RWPE1 (cell line): ENCODE measurements at regions not wholly inside any gene's neighbourhood (a gene's known extent, or its start where the extent isn't known, plus 50 kb on each side); places are given as distances from the start of the nearest gene placed in this dataset.

Experiments used
- CTCF ChIA-PET: fragments of 350-600 bp; sonication (Branson Sonifier 250); formaldehyde crosslinking; extraction: SDS; loops from one replicate; lab custom pipeline; 2021; lab: Yijun Ruan, JAX
- POLR2A ChIA-PET: fragments of 400-600 bp; formaldehyde crosslinking; extraction: SDS; loops from one replicate; lab custom pipeline; 2020; ENCODE audit warnings: antibody characterized with exemption; ENCODE audit not compliant: low non-redundant PET; lab: Yijun Ruan, JAX
- DNase-seq: peaks from one replicate; pipeline ENCODE4 v3.0.0; 2012; ENCODE audit warnings: low spot score
- H3K27ac ChIP-seq: fragments of 450-650 bp; 2 replicates; pipeline ENCODE4 v1.5.1; 2017
- CTCF ChIP-seq: fragments of 450-650 bp; conservative IDR thresholded peaks from 2 replicates; pipeline ENCODE4 v1.5.1; 2017; ENCODE audit warnings: low read depth, mild to moderate bottlenecking

GRCh38 chr1:81660286-81660685 is 140.4 kb upstream of the ADGRL2 start:
- no peak for DNase-seq
- CTCF ChIA-PET, result no interaction called here
- no peak for TF ChIP-seq CTCF
- H3K27ac ChIP-seq, result no peak overlapping the region
- POLR2A ChIA-PET, result no interaction called here

- DNase-seq, result no peak
- CTCF ChIA-PET, result no interaction called here
- no peak for TF ChIP-seq CTCF
- POLR2A ChIA-PET, result no interaction called here
- H3K27ac ChIP-seq, result no peak overlapping the region
Measured at GRCh38 chr1:81654657-81655056, 146.1 kb upstream of the ADGRL2 start.

GRCh38 chr1:81654147-81654546 is 146.6 kb upstream of the ADGRL2 start:
- H3K27ac ChIP-seq, result no peak overlapping the region
- POLR2A ChIA-PET, result no interaction called here
- CTCF ChIA-PET, result no interaction called here
- DNase-seq, result no peak
- no peak for TF ChIP-seq CTCF

DNA sequence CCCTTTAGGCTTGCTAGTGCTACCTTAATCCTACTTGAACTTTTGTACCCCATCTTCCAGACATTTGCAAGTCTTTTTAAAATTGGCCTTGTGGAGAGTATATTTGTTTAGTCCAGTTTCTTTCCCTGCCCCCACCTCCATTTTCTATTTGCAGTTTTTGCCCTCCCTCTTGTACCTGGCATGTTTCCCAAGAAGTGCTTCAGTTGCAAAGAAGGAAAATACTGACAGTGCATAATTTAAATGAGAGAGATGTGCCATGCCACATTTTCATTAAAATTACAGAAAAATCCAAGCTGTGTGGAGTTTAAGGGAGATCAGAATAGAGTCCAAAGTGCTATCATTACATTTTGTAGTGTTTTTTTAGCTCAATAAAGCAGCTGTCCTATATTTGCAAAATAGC is 150.0 kb upstream of the ADGRL2 start:
- no peak overlapping the region for H3K27ac ChIP-seq
- no peak for DNase-seq
- POLR2A ChIA-PET, result no interaction called here
- TF ChIP-seq CTCF, result no peak
- CTCF ChIA-PET, result interaction anchor here (0.6 kb wide), 2 partner anchors 56 to 65 kb away, joined by 3 read pairs; no protein-coding TSS in a partner anchor

DNA sequence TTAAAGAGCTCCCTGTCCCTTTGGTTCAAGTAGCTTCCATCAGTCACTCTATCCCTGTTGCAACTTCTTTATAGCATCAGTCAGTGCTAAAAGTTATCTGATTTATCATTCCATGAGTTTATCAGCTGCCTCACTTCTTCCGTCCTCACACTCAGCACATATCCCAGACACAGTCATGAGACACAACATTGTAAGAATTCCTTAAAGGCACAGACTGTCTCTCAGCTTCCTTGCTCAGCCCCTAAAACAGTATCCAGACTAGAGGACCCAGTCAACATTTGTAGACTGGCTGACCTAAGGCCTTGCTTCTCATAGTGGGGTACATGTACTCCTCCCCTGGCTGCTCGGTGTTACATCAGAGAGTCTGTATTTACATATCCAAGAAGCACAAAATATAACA is 164.9 kb upstream of the ADGRL2 start:
- POLR2A ChIA-PET, result no interaction called here
- no peak for TF ChIP-seq CTCF
- CTCF ChIA-PET, result no interaction called here
- H3K27ac ChIP-seq, result no peak overlapping the region
- no peak for DNase-seq

- TF ChIP-seq CTCF, result no peak
- POLR2A ChIA-PET, result no interaction called here
- H3K27ac ChIP-seq, result no peak overlapping the region
- no peak for DNase-seq
- CTCF ChIA-PET, result interaction anchor here (0.5 kb wide), 1 partner anchor 126 kb away, joined by 3 read pairs; no protein-coding TSS in a partner anchor
Measured at GRCh38 chr1:81634294-81634693, 166.4 kb upstream of the ADGRL2 start.
